NK-92 treated with Interleukin-12 subunit alpha and Interleukin-12 subunit beta, amount 100 ng/mL, for 24 hours (cell line): ENCODE measurements at regions not wholly inside any gene's neighbourhood (a gene's known extent, or its start where the extent isn't known, plus 50 kb on each side); places are given as distances from the start of the nearest gene placed in this dataset.

Experiments used
- DNase-seq: peaks from one replicate; lab custom pipeline; 2025; lab: John Stamatoyannopoulos, UW

DNA sequence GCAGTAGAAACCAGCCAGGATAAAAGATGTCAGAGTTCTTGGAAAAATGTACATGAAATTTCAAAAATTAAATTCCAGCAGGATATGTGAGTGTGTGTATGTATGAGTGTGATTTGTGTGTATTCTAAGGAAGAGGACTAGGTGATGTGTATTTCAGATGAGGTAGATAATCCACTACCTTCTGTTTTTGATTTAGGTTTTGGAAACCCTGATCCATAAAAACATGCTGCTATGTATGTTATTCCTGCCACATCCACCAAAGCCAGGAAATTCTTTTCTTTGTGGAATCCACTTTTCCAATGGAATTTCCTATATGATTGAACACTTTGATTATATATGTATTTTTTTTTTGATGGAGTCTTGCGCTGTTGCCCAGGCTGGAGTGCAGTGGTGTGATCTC, 276.9 kb downstream of the UQCRFS1 start:
- no peak for DNase-seq

- no peak for DNase-seq
These were observed 278.3 kb downstream of the UQCRFS1 start for GRCh38 chr19:28934631-28935030.

DNA sequence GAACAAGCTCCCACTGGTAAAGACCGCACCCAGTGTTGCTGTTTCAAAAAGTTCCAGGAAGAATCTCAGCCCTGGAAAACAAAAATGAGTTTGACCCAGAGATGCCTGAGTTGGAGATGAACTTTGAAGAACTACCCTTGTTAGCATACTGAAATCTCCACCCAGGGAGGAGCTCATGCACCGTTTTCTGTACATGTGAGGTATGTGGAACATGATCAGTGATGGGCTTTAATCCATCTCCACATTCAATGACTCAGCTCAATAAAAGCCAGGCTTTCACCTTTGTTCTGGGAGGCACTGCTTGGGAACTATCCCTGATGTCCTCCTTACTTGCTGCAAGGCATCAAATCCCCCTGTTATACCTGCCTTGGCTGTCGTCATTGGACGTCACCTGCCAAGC, 279.9 kb downstream of the UQCRFS1 start:
- no peak for DNase-seq

DNA sequence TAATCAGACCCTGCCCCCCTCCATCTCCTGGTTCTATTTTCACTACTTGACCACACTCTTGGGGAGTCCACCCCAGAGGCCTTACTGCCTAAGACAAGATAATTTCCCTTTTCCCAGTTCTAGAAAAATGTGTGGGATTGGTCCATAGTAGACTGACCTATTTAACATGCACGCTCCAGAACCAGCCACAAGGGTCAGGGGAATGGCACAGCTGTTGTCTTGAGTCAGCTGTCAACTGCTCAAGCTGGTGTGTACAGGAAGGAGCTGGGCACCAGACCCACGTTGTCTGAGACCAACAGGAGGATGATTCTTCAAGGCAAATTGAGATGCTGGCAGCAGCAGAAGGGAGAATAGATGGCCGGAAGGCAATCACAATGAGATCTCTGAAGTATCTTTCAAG, 280.5 kb downstream of the UQCRFS1 start:
- no peak for DNase-seq

- no peak for DNase-seq
These were observed 283.9 kb downstream of the UQCRFS1 start for GRCh38 chr19:28929006-28929405.

GRCh38 chr19:28927456-28927855, 285.5 kb downstream of the UQCRFS1 start:
- DNase-seq: no peak

GRCh38 chr19:28920269-28921066, 292.5 kb downstream of the UQCRFS1 start:
- DNase-seq: no peak

- no peak for DNase-seq
These were observed 295.3 kb downstream of the UQCRFS1 start for GRCh38 chr19:28917621-28918020.

- DNase-seq: no peak
These were observed 297.1 kb downstream of the UQCRFS1 start for GRCh38 chr19:28915737-28916460.

DNA sequence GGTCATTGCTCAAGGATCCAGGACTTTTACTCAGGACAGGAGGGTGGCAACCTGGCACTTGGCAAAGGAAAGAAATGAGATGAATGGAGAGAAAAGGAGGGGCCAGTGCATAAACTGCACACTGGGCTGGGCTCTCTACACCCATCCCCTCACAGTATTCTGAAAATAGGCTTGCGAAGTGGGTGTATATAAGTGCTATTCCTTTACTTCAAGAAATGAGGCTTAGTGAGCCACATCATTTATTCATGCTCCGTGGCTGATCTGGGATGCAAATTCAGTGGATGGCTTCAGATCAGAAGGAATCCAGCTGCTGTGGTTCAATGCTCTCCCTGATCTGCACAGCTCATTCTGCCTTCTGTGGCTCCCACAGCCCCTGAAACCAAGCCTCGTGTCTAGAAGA, 297.7 kb downstream of the UQCRFS1 start:
- DNase-seq: no peak

DNA sequence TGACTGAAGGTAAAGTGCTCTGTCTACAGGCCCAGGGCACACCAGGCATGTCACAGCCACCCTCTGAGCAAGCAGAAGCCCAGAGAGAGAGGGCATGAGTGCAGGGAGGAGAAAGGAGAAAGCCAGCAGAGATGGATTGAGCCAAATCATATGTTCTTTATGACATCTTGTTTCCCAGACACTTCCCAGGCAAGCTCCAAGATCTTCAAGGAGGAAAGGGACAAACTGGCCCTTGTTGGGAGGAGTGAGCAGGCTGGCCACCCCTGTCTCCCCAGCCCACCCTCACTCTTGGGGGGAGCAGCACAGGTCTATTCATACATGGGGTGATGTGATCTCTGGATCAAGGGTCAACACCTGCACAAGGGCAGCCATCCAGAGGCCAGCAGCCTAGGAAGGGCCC, 298.8 kb downstream of the UQCRFS1 start:
- no peak for DNase-seq

DNA sequence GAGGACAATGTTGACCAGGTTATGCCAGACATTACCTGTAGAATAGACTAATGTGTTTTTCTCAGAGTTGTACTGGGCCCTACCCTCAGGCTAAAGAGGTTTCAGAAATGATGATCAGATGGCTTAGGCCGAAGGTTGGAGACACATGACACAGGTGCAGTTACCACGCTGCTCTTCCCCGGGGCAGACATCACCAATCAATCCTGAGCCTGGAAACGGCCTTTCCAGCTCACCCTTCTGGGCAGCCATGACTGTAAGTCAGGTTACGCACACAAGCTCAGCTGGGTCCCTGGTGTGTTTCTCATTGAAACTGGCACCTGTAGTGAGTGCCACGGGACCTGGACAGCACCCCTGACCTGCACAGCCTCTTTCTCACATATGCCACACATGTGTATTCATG, 299.3 kb downstream of the UQCRFS1 start:
- DNase-seq: no peak

DNA sequence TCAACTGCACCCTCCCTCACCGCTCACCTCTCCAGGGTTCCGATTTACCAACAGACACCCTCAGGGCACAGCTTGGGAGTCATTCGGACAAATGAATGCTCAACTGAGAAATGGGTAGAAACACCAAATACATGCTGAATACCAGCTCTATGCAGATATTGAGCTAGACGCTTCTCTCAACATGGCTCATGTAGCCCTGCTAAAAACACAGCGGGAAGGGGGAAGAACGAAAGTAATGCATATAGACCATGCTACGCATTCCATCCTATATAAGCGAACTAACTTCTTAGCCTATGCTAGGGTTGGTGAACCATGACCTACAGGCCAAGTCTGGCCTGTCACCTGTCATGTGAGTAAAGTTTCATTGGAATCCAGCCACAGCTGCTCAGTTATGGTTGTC, 304.0 kb downstream of the UQCRFS1 start:
- DNase-seq: no peak

DNA sequence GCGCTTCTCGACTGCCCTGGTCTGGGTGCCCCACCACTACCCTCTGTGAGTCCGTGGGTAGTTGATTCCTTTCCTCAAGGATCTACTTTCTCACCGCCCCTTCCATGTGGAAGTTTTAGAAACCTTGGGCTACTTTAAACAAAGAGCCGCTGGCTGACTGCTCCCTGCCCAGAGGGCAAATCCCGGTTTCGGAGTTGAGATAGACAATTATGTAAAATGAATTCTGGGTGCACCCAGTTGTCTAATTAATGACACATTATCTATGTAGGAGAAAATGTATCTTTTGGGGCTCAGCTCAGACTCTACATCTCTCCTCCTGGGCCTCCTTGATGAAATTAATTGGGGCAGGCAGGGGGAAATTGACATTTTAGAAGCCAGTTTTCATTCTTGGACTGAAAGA, 305.4 kb downstream of the UQCRFS1 start:
- DNase-seq: no peak

GRCh38 chr19:28905996-28906395, 307.0 kb downstream of the UQCRFS1 start:
- DNase-seq: no peak

- DNase-seq: no peak
These were observed 313.2 kb downstream of the UQCRFS1 start for GRCh38 chr19:28899703-28900102.

DNA sequence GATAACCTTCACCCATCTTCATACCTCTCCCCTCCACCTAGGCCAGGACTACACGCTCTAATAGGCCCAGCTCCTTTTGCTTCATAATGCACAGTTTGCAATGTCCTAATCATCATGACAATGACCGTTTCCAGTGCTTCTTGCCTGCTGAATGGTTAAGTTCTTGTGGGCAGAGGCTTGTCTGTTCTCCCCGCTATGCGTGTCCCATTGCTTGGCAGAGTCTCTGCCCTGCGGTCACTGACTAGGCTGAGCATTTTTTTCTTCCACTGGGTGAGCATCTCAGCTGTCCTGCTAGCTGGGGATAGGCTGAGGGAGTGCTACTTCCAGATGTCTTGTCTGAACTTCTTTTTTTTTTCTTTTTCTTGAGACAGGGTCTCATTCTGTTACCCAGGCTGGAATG, 314.7 kb downstream of the UQCRFS1 start:
- DNase-seq: no peak

- DNase-seq: no peak
These were observed 322.8 kb downstream of the UQCRFS1 start for GRCh38 chr19:28889941-28890670.

DNA sequence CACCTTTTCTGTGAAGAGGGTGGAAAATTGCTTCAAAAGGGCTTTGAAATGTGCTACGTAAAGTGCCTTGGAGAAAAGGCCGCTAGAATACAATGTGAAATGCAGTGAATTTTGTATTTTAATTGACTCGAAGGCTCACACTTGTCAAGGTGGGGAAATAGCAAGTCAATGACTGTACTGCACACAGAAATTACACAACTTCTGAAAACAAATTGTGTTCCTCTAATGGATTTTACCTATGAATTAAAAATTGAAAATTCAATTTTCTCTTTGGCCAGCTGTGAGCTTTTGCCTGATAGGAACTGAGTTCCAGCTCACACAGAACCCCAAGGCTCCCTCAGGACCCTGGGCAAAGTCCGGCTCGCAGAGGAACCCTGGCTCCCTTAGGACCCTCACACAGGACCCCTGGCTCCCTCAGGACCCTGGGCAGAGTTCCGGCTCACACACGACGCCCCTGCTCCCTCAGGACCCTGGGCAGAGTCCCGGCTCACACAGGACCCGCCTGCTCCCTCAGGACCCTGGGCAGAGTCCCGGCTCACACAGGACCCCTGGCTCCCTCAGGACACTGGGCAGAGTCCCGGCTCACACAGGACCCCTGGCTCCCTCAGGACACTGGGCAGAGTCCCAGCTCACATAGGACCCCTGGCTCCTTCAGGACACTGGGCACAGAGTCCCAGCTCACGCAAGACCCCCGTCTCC, 324.9 kb downstream of the UQCRFS1 start:
- DNase-seq: no peak

DNA sequence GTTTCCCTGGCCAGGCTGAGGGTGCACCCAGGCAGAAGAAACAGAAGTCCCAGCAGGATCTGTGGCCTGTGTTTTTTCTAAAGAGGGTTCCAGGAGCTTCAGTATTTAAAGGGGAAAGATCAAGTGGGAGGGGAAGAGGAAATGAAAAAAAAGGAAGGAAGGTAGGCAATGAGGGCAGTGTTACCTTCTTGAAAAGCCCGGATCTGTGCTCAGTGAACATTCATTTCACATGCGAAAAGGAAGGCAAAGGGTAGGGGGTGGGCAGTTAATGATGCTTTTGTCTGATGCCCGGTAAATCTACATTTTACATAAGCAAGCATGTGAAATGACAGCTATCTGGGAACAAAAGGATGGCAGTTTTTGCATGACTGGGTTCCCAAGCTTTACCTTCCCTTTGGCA, 326.2 kb downstream of the UQCRFS1 start:
- no peak for DNase-seq

- no peak for DNase-seq
These were observed 327.0 kb downstream of the UQCRFS1 start for GRCh38 chr19:28885965-28886364.

GRCh38 chr19:28884786-28885476, 328.0 kb downstream of the UQCRFS1 start:
- DNase-seq: no peak
